Uterus (tissue), 2 donors: ENCODE measurements at regions not wholly inside any gene's neighbourhood (a gene's known extent, or its start where the extent isn't known, plus 50 kb on each side); places are given as distances from the start of the nearest gene placed in this dataset.

Source experiments
- POLR2A ChIP-seq, 2 donors: fragments of 450-650 bp; IDR thresholded peaks; one replicate each; pipeline ENCODE4 v1.6.1; 2016; ENCODE audit warnings: antibody characterized with exemption in 2 of 2, mild to moderate bottlenecking in 1 of 2, moderate library complexity in 1 of 2
- TF ChIP-seq, protein P1 (sequence below), 4 experiments: fragments of 200-600 bp in 2 of 4; fragments of 450-650 bp in 2 of 4; sonication (generic) in 2 of 4; IDR thresholded peaks; one replicate each; pipeline ENCODE4 v1.5.1; 2016 to 2019; ENCODE audit warnings: antibody characterized with exemption in 4 of 4, mild to moderate bottlenecking in 2 of 4, moderate library complexity in 1 of 4

GRCh38 chr1:217929213-217929885, 298.2 kb downstream of the SPATA17 start:
- TF ChIP-seq, protein P1, sequence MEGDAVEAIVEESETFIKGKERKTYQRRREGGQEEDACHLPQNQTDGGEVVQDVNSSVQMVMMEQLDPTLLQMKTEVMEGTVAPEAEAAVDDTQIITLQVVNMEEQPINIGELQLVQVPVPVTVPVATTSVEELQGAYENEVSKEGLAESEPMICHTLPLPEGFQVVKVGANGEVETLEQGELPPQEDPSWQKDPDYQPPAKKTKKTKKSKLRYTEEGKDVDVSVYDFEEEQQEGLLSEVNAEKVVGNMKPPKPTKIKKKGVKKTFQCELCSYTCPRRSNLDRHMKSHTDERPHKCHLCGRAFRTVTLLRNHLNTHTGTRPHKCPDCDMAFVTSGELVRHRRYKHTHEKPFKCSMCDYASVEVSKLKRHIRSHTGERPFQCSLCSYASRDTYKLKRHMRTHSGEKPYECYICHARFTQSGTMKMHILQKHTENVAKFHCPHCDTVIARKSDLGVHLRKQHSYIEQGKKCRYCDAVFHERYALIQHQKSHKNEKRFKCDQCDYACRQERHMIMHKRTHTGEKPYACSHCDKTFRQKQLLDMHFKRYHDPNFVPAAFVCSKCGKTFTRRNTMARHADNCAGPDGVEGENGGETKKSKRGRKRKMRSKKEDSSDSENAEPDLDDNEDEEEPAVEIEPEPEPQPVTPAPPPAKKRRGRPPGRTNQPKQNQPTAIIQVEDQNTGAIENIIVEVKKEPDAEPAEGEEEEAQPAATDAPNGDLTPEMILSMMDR (IDR thresholded peaks at IDR 0.05) = no peak
- no peak for TF ChIP-seq POLR2A (IDR thresholded peaks at IDR 0.05)
